HL-60/S4 (cell line): ENCODE measurements at regions not wholly inside any gene's neighbourhood (a gene's known extent, or its start where the extent isn't known, plus 50 kb on each side); places are given as distances from the start of the nearest gene placed in this dataset.

Source experiments
- in situ Hi-C: fragments of 300-500 bp; cut with MboI; formaldehyde crosslinking; loops from 2 replicates; pipeline ENCODE4 v1.14.3; 2022; ENCODE audit warnings: low sequenced_read_pairs

DNA sequence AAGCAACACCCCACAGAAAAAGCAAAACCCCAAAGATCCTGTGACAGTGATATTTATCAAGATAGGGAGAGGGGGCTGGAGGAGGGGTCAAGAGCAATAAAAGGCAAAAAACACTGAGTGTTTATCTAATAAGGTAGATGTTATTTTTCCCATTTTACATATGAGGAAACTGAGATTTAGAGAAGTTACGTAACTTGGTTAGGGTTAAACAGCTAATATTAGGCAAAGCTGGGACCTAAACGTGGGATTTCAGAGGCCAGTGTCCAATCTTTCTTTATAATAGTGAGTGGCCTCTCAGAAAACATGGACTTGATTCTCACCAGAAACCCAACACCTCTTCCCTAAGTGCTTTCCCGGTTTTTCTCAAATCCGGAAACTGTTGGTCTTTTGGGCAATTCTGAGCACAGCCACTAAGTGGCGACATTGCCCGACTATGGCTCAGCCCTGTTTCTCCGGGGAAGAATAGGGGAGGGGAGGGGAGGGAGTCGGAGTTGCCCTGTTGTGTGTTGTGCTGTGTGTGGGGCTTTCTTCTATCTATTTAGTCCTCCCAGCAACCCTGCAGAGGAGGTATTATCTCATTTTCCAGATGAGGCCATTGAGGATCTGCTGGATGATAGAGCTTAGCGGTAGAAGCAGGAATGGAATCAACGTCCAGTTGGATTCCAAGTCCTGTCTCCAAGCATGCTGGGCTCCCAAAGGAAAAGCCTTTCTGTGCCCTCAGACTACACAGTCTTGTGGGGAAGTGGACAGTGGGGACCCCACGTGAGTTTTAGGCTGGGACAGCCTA is 58.7 kb upstream of the ETV3 start:
- in situ Hi-C loops: loop anchor here (10.0 kb wide), 1 partner anchor 298 kb away; no protein-coding TSS in a partner anchor

DNA sequence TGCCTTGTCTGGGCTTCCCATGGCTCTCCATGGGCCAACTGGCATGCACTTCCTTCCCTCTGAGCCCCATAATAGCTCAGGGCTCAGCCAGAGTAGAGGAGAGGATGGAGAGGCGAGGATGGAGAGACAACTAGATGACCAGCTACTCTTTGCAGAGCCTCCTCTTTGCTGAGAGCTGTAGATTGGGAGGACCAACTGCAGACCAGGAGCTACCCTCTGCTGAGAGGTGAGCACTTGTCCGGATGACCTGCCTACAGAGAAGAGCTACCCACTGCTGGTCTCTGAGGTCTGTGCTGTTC is 58.0 kb upstream of the ETV3 start:
- in situ Hi-C loops: loop anchor here (10.0 kb wide), 1 partner anchor 299 kb away; no protein-coding TSS in a partner anchor

GRCh38 chr1:157195521-157196244 is 57.5 kb upstream of the ETV3 start:
- in situ Hi-C loops: loop anchor here (10.0 kb wide), 1 partner anchor 299 kb away; no protein-coding TSS in a partner anchor

DNA sequence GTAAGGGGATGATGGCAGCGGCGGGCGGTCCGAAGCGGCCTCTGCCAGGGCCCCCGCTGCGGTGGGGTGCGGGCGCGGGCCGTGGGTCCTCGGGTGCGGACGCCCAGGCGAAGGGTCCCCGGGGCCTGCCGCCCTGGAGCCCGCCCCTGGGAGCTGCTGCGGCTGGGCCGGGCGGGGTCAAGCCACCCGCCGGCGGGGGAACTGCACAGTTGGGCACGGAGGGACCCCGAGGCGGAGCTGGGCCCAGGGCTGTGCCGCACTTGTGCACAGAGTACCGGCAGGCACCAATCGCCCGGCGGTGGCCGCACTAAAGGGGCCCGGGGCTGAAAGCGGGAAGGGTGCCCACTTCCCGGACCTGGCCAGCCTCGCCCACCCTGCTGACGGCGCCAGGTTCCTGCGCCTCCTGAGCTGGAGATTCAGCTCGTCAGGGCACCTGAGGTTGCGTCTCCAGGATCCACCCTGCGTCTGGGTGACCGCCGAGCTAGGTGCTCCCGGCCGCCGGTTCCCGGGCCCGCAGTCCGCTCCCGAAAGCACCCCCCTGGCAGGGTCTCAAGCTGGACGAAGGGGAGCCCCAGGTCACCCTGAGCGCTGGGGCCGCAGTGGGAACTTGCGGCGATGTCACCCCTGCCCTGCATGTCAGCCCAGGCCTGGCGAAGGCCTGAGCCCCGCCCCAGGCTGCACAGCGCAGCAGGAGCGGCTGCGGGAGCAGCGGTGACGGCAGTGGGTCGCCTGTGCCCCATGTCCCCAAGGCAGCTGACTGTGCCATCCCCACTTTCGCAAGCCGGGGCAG is 56.7 kb upstream of the ETV3 start:
- in situ Hi-C loops: loop anchor here (10.0 kb wide), 1 partner anchor 300 kb away; no protein-coding TSS in a partner anchor

DNA sequence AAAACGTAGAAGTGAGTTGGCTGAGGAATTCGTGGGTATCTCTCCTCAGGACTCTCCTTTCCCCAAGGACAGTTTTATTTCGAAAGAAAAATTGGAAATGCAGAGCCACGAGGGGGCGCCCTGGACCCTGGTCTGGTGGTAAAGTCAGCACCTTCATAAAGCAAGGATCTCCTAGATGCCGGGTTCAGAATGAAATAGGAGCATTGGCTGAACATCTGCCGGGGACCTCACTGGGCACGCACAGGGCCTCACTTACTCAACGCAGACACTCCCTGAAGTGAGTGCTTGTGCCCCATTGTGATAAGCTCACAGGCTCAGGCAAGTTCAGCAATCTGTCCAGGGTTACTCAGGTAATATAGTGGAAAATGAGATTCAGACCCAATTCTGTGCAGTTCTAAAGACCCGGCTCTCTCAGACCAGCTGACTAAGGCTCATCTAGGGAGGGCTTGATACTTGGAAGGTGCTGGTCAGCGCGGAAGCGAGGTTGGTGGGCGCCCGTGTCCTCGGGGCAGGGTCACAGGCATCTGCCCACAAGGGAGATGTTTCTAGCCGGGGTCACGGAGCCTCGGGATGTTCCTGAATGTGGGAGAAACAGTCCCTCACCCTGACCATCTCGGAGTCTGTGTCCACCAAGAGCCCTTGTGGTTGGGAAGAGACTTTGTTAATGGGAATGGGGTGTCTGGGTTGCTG is 55.7 kb upstream of the ETV3 start:
- in situ Hi-C loops: loop anchor here (10.0 kb wide), 1 partner anchor 301 kb away; no protein-coding TSS in a partner anchor

DNA sequence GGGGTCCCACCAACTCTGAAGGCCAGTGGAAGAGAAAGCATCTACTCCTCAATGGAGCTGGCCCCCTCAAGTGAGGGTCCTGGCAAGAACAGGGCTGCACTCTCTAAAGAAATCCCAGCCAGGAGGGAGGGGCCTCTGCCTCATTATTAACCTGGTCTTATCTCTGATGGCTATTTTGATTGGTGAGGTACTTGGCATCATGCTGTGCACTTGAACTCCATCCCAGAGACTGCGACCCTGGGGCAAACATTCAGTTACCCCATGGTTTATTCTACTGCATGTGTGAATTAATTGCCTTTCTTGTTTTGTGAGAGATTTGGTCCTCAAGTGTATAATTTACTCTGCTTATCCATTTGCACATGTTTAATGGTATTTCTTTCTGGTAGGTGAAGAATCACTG is 55.0 kb upstream of the ETV3 start:
- in situ Hi-C loops: loop anchor here (10.0 kb wide), 1 partner anchor 302 kb away; no protein-coding TSS in a partner anchor

- in situ Hi-C loops: loop anchor here (10.0 kb wide), 1 partner anchor 305 kb away; no protein-coding TSS in a partner anchor
Observed at GRCh38 chr1:157189986-157190982, 52.1 kb upstream of the ETV3 start.

GRCh38 chr1:157189096-157189495 is 50.9 kb upstream of the ETV3 start:
- in situ Hi-C loops: no loop called here
